ENCODE measurements at regions not wholly inside any gene's neighbourhood (a gene's known extent, or its start where the extent isn't known, plus 50 kb on each side); places are given as distances from the start of the nearest gene placed in this dataset.

GRCh38 chr10:126744571-126744970 lies 74.1 kb upstream of the C10orf90 start:
- Histone ChIP-seq H2BK15ac (ENCODE audit: low read depth, poor library complexity, severe bottlenecking) (no peak overlapping the region), H4K91ac (ENCODE audit: low read length) (no peak overlapping the region)

GRCh38 chr10:126749015-126749655 lies 78.6 kb upstream of the C10orf90 start:
- DNase-seq, result peak; percentile 84
- Histone ChIP-seq H2AK5ac (ENCODE audit: low read length, severe bottlenecking) (no peak overlapping the region), H3K27ac (ENCODE audit: low read length, poor library complexity, severe bottlenecking) (no peak overlapping the region), H3K36me3 (ENCODE audit: control insufficient read depth in 1 of 2, insufficient read depth in 2 of 2, low read depth in 1 of 2, low read length in 2 of 2) (no peaks in the 10 kb centered on the region), H3K4me2 (ENCODE audit: low read length, poor library complexity, severe bottlenecking) (no peak overlapping the region), H3K4me1 (ENCODE audit: control insufficient read depth, insufficient read depth, low read depth, low read length) (no peaks in the 10 kb centered on the region), H4K8ac (ENCODE audit: low read length) (no peak overlapping the region), H3K79me1 (replicated peaks; ENCODE audit: low read length, poor library complexity, severe bottlenecking) (no peaks in the 10 kb centered on the region), H3K18ac (ENCODE audit: low read depth in 1 of 2, low read length in 2 of 2) (no peak overlapping the region), H3K4me3 (ENCODE audit: insufficient read depth in 1 of 2, low read depth in 1 of 2, low read length in 2 of 2) (no peak overlapping the region), H3K23ac (ENCODE audit: low read length in 2 of 2) (no peak overlapping the region), H2BK15ac (ENCODE audit: low read depth, poor library complexity, severe bottlenecking) (no peak overlapping the region), H3K27me3 (ENCODE audit: control insufficient read depth in 1 of 2, insufficient read depth in 1 of 2, low read length in 2 of 2) (no peaks in the 10 kb centered on the region), H2AFZ (ENCODE audit: low read depth, low read length) (no peak overlapping the region), H4K91ac (ENCODE audit: low read length) (no peak overlapping the region), H3K9me3 (ENCODE audit: control insufficient read depth, low read length) (no peaks in the 10 kb centered on the region), H3K14ac (ENCODE audit: low read length in 2 of 2) (no peak overlapping the region), H2BK120ac (ENCODE audit: low read depth, low read length) (no peak overlapping the region), H3K4ac (ENCODE audit: low read depth in 1 of 2, low read length in 2 of 2) (no peak overlapping the region), H2BK12ac (ENCODE audit: low read length in 2 of 2) (no peak overlapping the region), H3K9ac (ENCODE audit: low read length) (no peak overlapping the region), H2BK5ac (ENCODE audit: low read depth, low read length, poor library complexity, severe bottlenecking) (no peak overlapping the region)
- 5% methylated on average over 5 of the region's 5 CpGs for WGBS

More at GRCh38 chr10:126744571-126744970, 74.1 kb upstream of the C10orf90 start:
- H3K79me1 ChIP-seq (replicated peaks; ENCODE audit: low read length, poor library complexity, severe bottlenecking), result no peaks in the 10 kb centered on the region
- no peak overlapping the region for H4K8ac ChIP-seq (ENCODE audit: low read length)
- H3K18ac ChIP-seq (ENCODE audit: low read depth in 1 of 2, low read length in 2 of 2), result no peak overlapping the region
- DNase-seq, result no peak
- H2AK5ac ChIP-seq (ENCODE audit: low read length, severe bottlenecking), result no peak overlapping the region
- no peak overlapping the region for H3K27ac ChIP-seq (ENCODE audit: low read length, poor library complexity, severe bottlenecking)
- WGBS, result 78% methylated on average over 1 of the region's 1 CpG
- H2BK5ac ChIP-seq (ENCODE audit: low read depth, low read length, poor library complexity, severe bottlenecking), result no peak overlapping the region
- H3K23ac ChIP-seq (ENCODE audit: low read length in 2 of 2), result no peak overlapping the region
- no peak overlapping the region for H3K4ac ChIP-seq (ENCODE audit: low read depth in 1 of 2, low read length in 2 of 2)
- H3K9me3 ChIP-seq (ENCODE audit: control insufficient read depth, low read length), result no peaks in the 10 kb centered on the region
- H3K9ac ChIP-seq (ENCODE audit: low read length), result no peak overlapping the region
- no peak overlapping the region for H3K14ac ChIP-seq (ENCODE audit: low read length in 2 of 2)
- no peak overlapping the region for H3K4me3 ChIP-seq (ENCODE audit: insufficient read depth in 1 of 2, low read depth in 1 of 2, low read length in 2 of 2)
- no peak overlapping the region for H2BK12ac ChIP-seq (ENCODE audit: low read length in 2 of 2)
- H3K36me3 ChIP-seq (ENCODE audit: control insufficient read depth in 1 of 2, insufficient read depth in 2 of 2, low read depth in 1 of 2, low read length in 2 of 2), result no peaks in the 10 kb centered on the region
- H2BK120ac ChIP-seq (ENCODE audit: low read depth, low read length), result no peak overlapping the region
- H3K4me2 ChIP-seq (ENCODE audit: low read length, poor library complexity, severe bottlenecking), result no peak overlapping the region
- H3K27me3 ChIP-seq (ENCODE audit: control insufficient read depth in 1 of 2, insufficient read depth in 1 of 2, low read length in 2 of 2), result peaks cover 0 to under 1% of the 10 kb centered on the region in 2 experiments
- no peaks in the 10 kb centered on the region for H3K4me1 ChIP-seq (ENCODE audit: control insufficient read depth, insufficient read depth, low read depth, low read length)
- no peak overlapping the region for H2AFZ ChIP-seq (ENCODE audit: low read depth, low read length)

- Histone ChIP-seq H3K36me3 (ENCODE audit: control insufficient read depth in 1 of 2, insufficient read depth in 2 of 2, low read depth in 1 of 2, low read length in 2 of 2) (no peaks in the 10 kb centered on the region), H3K27me3 (ENCODE audit: control insufficient read depth in 1 of 2, insufficient read depth in 1 of 2, low read length in 2 of 2) (no peaks in the 10 kb centered on the region), H4K91ac (ENCODE audit: low read length) (no peak overlapping the region), H3K23ac (ENCODE audit: low read length in 2 of 2) (no peak overlapping the region), H2BK15ac (ENCODE audit: low read depth, poor library complexity, severe bottlenecking) (no peak overlapping the region), H2AFZ (ENCODE audit: low read depth, low read length) (no peak overlapping the region), H2BK5ac (ENCODE audit: low read depth, low read length, poor library complexity, severe bottlenecking) (no peak overlapping the region), H2BK120ac (ENCODE audit: low read depth, low read length) (no peak overlapping the region), H4K8ac (ENCODE audit: low read length) (no peak overlapping the region), H2AK5ac (ENCODE audit: low read length, severe bottlenecking) (no peak overlapping the region), H2BK12ac (ENCODE audit: low read length in 2 of 2) (no peak overlapping the region), H3K4ac (ENCODE audit: low read depth in 1 of 2, low read length in 2 of 2) (no peak overlapping the region), H3K18ac (ENCODE audit: low read depth in 1 of 2, low read length in 2 of 2) (no peak overlapping the region), H3K9ac (ENCODE audit: low read length) (no peak overlapping the region), H3K27ac (ENCODE audit: low read length, poor library complexity, severe bottlenecking) (no peak overlapping the region), H3K9me3 (ENCODE audit: control insufficient read depth, low read length) (no peaks in the 10 kb centered on the region), H3K14ac (ENCODE audit: low read length in 2 of 2) (no peak overlapping the region), H3K4me1 (ENCODE audit: control insufficient read depth, insufficient read depth, low read depth, low read length) (no peaks in the 10 kb centered on the region), H3K4me3 (ENCODE audit: insufficient read depth in 1 of 2, low read depth in 1 of 2, low read length in 2 of 2) (no peak overlapping the region), H3K4me2 (ENCODE audit: low read length, poor library complexity, severe bottlenecking) (no peak overlapping the region), H3K79me1 (replicated peaks; ENCODE audit: low read length, poor library complexity, severe bottlenecking) (no peaks in the 10 kb centered on the region)
- 82% methylated on average over 10 of the region's 10 CpGs for WGBS
- no peak for DNase-seq
Observed at GRCh38 chr10:126754966-126755365, 84.5 kb upstream of the C10orf90 start.

GRCh38 chr10:126758867-126759266 lies 88.4 kb upstream of the C10orf90 start:
- H3K4ac ChIP-seq (ENCODE audit: low read depth in 1 of 2, low read length in 2 of 2), result no peak overlapping the region
- H2BK15ac ChIP-seq (ENCODE audit: low read depth, poor library complexity, severe bottlenecking), result no peak overlapping the region
- no peak overlapping the region for H2BK120ac ChIP-seq (ENCODE audit: low read depth, low read length)
- no peak overlapping the region for H2AK5ac ChIP-seq (ENCODE audit: low read length, severe bottlenecking)
- H3K36me3 ChIP-seq (ENCODE audit: control insufficient read depth in 1 of 2, insufficient read depth in 2 of 2, low read depth in 1 of 2, low read length in 2 of 2), result no peaks in the 10 kb centered on the region
- H3K27me3 ChIP-seq (ENCODE audit: control insufficient read depth in 1 of 2, insufficient read depth in 1 of 2, low read length in 2 of 2), result no peaks in the 10 kb centered on the region
- H3K14ac ChIP-seq (ENCODE audit: low read length in 2 of 2), result no peak overlapping the region
- no peak overlapping the region for H3K4me2 ChIP-seq (ENCODE audit: low read length, poor library complexity, severe bottlenecking)
- no peak overlapping the region for H3K4me3 ChIP-seq (ENCODE audit: insufficient read depth in 1 of 2, low read depth in 1 of 2, low read length in 2 of 2)
- no peak overlapping the region for H4K91ac ChIP-seq (ENCODE audit: low read length)
- H3K18ac ChIP-seq (ENCODE audit: low read depth in 1 of 2, low read length in 2 of 2), result no peak overlapping the region
- no peak overlapping the region for H3K9ac ChIP-seq (ENCODE audit: low read length)
- 90% methylated on average over 1 of the region's 1 CpG for WGBS
- H2BK12ac ChIP-seq (ENCODE audit: low read length in 2 of 2), result no peak overlapping the region
- H3K4me1 ChIP-seq (ENCODE audit: control insufficient read depth, insufficient read depth, low read depth, low read length), result no peaks in the 10 kb centered on the region
- H3K23ac ChIP-seq (ENCODE audit: low read length in 2 of 2), result no peak overlapping the region
- H4K8ac ChIP-seq (ENCODE audit: low read length), result no peak overlapping the region
- no peaks in the 10 kb centered on the region for H3K79me1 ChIP-seq (replicated peaks; ENCODE audit: low read length, poor library complexity, severe bottlenecking)
- no peak overlapping the region for H2BK5ac ChIP-seq (ENCODE audit: low read depth, low read length, poor library complexity, severe bottlenecking)
- H2AFZ ChIP-seq (ENCODE audit: low read depth, low read length), result no peak overlapping the region
- no peaks in the 10 kb centered on the region for H3K9me3 ChIP-seq (ENCODE audit: control insufficient read depth, low read length)
- no peak overlapping the region for H3K27ac ChIP-seq (ENCODE audit: low read length, poor library complexity, severe bottlenecking)
- DNase-seq, result no peak
